Skeletal muscle satellite cell (primary cell): ENCODE measurements at regions not wholly inside any gene's neighbourhood (a gene's known extent, or its start where the extent isn't known, plus 50 kb on each side); places are given as distances from the start of the nearest gene placed in this dataset.
"Not testable (repeated sequence)": the region's sequence is repeated elsewhere in the genome, so short reads cannot be mapped to it uniquely, and the experiment has no call there.

Experiments used
- H3K27me3 ChIP-seq: 2 replicates; pipeline ENCODE4 v1.7.0; 2013; ENCODE audit warnings: low read length; ENCODE audit not compliant: control insufficient read depth, insufficient read depth
- H3K36me3 ChIP-seq: 2 replicates; pipeline ENCODE4 v1.7.0; 2013; ENCODE audit warnings: mild to moderate bottlenecking, control low read depth, low read length; ENCODE audit not compliant: insufficient read depth
- H3K4me1 ChIP-seq: 2 replicates; pipeline ENCODE4 v1.7.0; 2013; ENCODE audit warnings: low read length; ENCODE audit not compliant: control insufficient read depth, insufficient read depth
- H3K4me2 ChIP-seq: 2 replicates; pipeline ENCODE4 v1.7.0; 2013; ENCODE audit warnings: mild to moderate bottlenecking, low read length
- H3K4me3 ChIP-seq: 2 replicates; pipeline ENCODE4 v1.7.0; 2013; ENCODE audit warnings: low read length
- H3K9ac ChIP-seq: 2 replicates; pipeline ENCODE4 v1.7.0; 2013; ENCODE audit warnings: mild to moderate bottlenecking, low read depth, low read length, moderate library complexity
- H3K9me3 ChIP-seq: replicated peaks from 2 replicates; pipeline ENCODE4 v1.7.0; 2013; ENCODE audit warnings: mild to moderate bottlenecking, control low read depth, low read length

DNA sequence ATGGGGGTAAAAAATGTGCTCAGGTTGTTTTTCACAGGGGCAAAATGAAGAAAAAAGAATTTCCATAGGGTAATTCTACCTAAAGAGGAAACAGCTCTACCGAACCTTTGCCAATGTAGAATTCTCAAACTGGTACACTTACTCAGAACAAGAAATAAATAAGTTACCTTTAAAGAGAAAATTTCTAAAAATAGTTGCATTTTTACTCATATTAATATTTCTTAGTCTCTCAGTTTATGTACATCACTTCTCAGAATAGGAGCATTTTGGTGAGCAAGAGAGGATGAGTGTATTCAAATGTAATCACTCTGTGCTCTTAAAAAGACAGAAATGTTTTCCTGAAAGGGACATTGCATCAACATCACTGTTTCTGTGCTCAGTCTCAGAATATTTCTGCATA is 574.7 kb upstream of the SLC8A1 start:
- no peaks in the 10 kb centered on the region for H3K9me3 ChIP-seq
- no peak overlapping the region for H3K4me2 ChIP-seq
- no peaks in the 10 kb centered on the region for H3K4me1 ChIP-seq
- H3K9ac ChIP-seq, result no peak overlapping the region
- no peak overlapping the region for H3K4me3 ChIP-seq
- H3K27me3 ChIP-seq, result no peaks in the 10 kb centered on the region
- no peaks in the 10 kb centered on the region for H3K36me3 ChIP-seq

DNA sequence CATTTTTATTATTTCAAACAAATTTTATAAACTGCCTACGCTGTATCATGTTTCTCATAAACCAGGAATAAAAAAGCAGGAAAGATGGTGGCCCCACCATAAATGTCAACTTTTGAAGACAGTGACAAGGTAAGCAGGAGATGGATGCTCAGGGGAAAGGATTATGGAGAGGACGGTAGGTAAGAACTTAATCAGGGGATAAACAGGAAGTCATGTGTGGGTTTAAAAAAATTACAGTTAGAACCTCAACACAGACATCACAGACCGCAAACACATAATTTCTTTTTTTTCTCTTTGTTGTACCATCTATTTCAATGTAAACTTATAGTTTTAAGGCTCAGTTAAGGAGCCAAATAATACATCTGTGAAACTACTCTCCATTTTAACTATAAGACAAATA is 575.2 kb upstream of the SLC8A1 start:
- Histone ChIP-seq H3K4me2 (no peak overlapping the region), H3K36me3 (no peaks in the 10 kb centered on the region), H3K9me3 (no peaks in the 10 kb centered on the region), H3K4me3 (no peak overlapping the region), H3K9ac (no peak overlapping the region), H3K27me3 (no peaks in the 10 kb centered on the region), H3K4me1 (no peaks in the 10 kb centered on the region)

DNA sequence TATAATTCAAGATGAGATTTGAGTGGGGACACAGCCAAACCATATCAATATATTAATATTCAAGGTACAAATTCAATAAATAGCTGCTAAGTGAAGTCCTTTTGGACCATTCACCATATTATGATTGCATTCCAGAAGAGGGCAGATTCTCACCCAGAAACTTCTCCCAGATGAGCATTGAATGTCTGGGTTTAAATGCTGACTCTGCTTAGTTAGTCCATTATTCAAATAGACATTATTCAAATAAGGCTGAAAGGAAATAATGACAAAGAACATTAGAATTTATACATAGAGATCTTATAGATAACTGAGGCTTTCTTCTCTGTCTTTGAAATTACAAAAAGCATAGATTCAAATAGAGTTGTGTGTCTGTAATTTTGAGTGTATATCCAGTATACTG is 579.4 kb upstream of the SLC8A1 start:
- no peaks in the 10 kb centered on the region for H3K36me3 ChIP-seq
- no peak overlapping the region for H3K4me2 ChIP-seq
- no peaks in the 10 kb centered on the region for H3K9me3 ChIP-seq
- H3K27me3 ChIP-seq, result no peaks in the 10 kb centered on the region
- H3K4me1 ChIP-seq, result no peaks in the 10 kb centered on the region
- H3K4me3 ChIP-seq, result no peak overlapping the region
- no peak overlapping the region for H3K9ac ChIP-seq

DNA sequence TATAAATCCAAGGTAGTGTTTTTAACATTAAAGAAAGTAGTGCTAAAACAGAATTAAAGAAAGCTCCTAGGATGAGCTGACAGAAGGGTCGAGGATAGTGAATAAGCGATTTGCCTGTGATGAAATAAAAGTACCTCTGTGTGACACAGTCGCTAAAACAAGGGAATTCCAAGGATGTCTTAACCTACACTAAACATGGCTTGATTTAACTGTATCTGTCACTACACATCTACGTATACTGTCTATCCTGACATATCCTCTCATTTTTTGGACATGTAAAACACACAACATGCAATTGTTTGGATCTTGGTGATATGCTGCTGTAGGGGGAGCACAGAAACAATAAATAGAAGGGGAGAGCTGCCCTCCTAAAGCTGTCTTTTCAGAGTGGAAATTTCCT is 580.8 kb upstream of the SLC8A1 start:
- no peaks in the 10 kb centered on the region for H3K36me3 ChIP-seq
- H3K4me3 ChIP-seq, result no peak overlapping the region
- no peaks in the 10 kb centered on the region for H3K4me1 ChIP-seq
- H3K9me3 ChIP-seq, result no peaks in the 10 kb centered on the region
- H3K27me3 ChIP-seq, result no peaks in the 10 kb centered on the region
- no peak overlapping the region for H3K4me2 ChIP-seq
- no peak overlapping the region for H3K9ac ChIP-seq

DNA sequence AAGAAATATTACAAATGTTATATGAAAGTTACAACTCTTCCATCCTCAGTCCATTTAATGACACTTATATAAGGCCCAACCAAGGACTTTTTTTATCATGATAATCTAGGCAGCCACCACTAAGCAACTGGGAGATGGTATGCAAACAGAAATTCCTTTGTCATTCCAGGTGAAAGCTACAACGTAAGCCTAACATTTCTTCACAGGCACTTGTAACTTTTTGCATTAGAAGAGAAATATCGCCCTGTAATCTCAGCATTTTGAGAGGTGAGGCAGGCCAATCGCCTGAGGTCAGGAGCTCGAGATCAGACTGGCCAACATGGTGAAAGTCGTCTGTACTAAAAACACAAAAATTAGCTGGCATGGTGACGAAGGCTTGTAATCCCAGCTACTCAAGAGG is 581.2 kb upstream of the SLC8A1 start:
- no peaks in the 10 kb centered on the region for H3K9me3 ChIP-seq
- H3K4me1 ChIP-seq, result no peaks in the 10 kb centered on the region
- no peaks in the 10 kb centered on the region for H3K27me3 ChIP-seq
- H3K4me2 ChIP-seq, result no peak overlapping the region
- H3K36me3 ChIP-seq, result no peaks in the 10 kb centered on the region
- H3K9ac ChIP-seq, result no peak overlapping the region
- no peak overlapping the region for H3K4me3 ChIP-seq

DNA sequence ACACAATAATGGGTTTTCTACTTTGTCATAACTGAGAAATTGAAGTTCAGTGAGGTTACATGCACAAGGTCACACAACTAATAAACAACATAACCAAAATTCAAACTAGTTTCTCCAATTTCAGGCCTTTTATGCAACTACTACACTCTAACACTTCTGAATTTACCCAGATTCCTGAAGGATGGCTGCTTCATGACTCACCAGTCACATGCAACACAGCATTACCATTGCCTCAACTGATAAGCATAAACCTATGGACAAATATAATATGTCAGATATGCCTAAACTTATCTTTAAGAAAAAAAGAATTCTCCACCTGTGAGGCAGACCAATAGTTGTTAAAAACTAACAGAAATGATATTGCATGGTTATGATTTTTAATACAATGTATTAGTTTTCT is 586.5 kb upstream of the SLC8A1 start:
- Histone ChIP-seq H3K9me3 (no peaks in the 10 kb centered on the region), H3K27me3 (no peaks in the 10 kb centered on the region), H3K9ac (no peak overlapping the region), H3K4me1 (no peaks in the 10 kb centered on the region), H3K4me2 (no peak overlapping the region), H3K36me3 (no peaks in the 10 kb centered on the region), H3K4me3 (no peak overlapping the region)

DNA sequence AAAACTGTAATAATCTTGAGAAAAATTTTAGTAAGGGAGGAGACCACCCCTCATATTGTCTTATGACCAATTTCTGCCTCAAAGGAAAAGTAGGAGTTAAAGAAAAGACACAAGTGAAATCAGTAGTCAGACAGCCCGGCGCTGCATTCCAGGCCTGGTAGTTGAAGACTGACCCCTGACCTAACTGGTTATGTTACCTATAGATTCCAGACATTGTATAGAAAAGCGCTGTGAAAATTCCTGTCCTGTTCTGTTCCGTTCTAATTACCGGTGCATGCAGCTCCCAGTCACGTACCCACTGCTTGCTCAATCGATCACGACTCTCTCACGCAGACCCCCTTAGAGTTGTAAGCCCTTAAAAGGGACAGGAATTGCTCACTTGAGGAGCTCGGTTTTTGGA is 587.9 kb upstream of the SLC8A1 start:
- H3K9ac ChIP-seq, H3K27me3 ChIP-seq, H3K4me3 ChIP-seq, H3K4me1 ChIP-seq, H3K9me3 ChIP-seq, H3K4me2 ChIP-seq, H3K36me3 ChIP-seq: not testable (repeated sequence)

DNA sequence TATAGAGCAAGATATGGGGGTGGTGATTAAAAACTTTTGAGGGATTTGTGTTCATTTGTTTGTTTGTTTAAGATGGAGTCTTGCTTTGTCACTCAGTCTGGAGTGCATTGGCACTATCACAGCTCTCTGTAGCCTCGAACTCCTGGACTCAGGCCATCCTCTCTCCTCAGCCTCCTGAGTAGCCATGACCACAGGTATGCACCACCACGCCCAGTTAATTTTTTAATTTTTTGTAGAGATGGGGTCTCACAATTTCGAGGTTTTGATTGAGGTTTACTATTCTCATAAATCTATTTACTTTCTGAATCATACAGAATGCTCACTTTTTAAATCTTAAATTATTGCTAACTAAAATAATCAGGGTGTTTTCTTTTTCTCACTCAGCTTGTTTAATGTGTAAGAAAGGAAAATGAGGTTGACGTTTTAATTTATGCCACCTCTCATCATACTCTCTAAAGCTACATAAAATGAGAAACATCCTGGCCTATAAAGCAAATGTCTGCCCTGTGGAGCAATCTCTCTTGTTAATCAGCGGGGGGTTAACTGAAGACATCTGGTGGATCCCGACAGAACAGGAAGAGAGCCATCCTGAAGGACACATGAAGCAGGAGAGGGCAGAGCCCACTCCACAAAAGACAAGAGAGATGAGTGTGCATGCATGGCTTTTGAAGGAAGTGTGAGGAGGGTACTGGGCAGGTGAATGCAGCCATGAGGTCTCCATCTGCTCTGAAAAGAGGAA is 589.1 kb upstream of the SLC8A1 start:
- no peak overlapping the region for H3K9ac ChIP-seq
- no peaks in the 10 kb centered on the region for H3K36me3 ChIP-seq
- H3K4me2 ChIP-seq, result no peak overlapping the region
- no peaks in the 10 kb centered on the region for H3K4me1 ChIP-seq
- H3K4me3 ChIP-seq, result no peak overlapping the region
- no peaks in the 10 kb centered on the region for H3K27me3 ChIP-seq
- no peaks in the 10 kb centered on the region for H3K9me3 ChIP-seq

DNA sequence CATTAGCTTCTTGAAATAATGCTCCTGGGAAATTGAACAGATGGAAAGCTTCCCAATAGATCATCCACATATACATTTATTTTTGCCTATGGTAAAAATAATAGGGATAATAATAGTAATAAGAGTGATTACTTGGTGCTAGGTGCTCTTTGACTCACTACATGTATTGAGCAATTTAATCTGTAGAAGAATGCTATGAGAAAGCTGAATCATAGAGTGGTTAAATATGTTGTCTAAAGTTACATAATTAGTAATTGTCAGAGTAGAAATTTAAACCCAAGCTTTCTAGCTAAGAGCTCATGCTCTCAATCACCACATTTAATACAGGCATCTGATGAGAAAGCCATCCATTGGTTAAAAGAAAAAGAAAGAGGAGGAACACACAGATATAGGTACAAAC is 590.5 kb upstream of the SLC8A1 start:
- Histone ChIP-seq H3K27me3 (no peaks in the 10 kb centered on the region), H3K4me3 (no peak overlapping the region), H3K36me3 (no peaks in the 10 kb centered on the region), H3K4me2 (no peak overlapping the region), H3K4me1 (no peaks in the 10 kb centered on the region), H3K9ac (no peak overlapping the region), H3K9me3 (no peaks in the 10 kb centered on the region)

DNA sequence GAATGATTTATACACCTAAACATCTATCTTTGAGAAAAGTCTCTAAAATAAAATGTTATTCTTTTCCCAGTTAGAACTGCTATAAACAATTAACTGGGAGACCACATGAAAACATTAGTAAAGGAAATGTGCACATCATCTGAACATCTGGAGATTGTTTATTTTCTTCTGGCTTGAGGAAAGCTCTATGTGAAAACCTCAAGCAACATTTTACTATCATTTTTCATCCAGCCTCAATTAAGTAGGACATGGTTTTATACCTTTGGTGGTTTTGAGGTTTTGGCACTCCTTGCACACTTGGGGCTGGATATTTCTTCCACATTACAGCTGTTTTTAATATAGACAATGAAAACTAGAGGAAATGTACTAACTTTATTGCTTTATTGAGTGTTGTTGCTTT is 609.5 kb upstream of the SLC8A1 start:
- H3K36me3 ChIP-seq, result no peaks in the 10 kb centered on the region
- no peak overlapping the region for H3K9ac ChIP-seq
- H3K4me1 ChIP-seq, result peaks cover 4% of the 10 kb centered on the region
- no peaks in the 10 kb centered on the region for H3K9me3 ChIP-seq
- no peak overlapping the region for H3K4me3 ChIP-seq
- no peak overlapping the region for H3K4me2 ChIP-seq
- peaks cover 2% of the 10 kb centered on the region for H3K27me3 ChIP-seq

DNA sequence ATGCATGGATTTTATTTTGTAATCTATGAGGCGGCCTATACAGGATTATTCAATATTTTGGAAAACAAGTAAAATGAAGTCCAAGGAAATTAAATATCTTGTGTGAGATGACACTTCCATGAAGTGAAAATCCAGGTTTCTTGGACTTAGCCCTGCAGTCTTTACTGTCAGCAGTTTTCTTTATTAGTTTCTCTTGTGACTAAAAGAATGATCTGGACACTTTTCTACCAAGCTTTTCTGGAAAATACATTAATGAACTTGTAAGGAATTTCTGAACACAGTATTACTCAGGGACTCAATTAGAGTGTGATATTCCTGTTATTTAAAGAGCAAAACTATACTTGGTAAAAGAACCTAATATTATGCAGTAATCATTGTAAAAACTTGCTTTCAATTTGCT is 610.4 kb upstream of the SLC8A1 start:
- Histone ChIP-seq H3K9me3 (no peaks in the 10 kb centered on the region), H3K4me2 (no peak overlapping the region), H3K4me3 (no peak overlapping the region), H3K9ac (no peak overlapping the region), H3K36me3 (no peaks in the 10 kb centered on the region), H3K27me3 (peaks cover under 1% of the 10 kb centered on the region), H3K4me1 (peaks cover 6% of the 10 kb centered on the region)

DNA sequence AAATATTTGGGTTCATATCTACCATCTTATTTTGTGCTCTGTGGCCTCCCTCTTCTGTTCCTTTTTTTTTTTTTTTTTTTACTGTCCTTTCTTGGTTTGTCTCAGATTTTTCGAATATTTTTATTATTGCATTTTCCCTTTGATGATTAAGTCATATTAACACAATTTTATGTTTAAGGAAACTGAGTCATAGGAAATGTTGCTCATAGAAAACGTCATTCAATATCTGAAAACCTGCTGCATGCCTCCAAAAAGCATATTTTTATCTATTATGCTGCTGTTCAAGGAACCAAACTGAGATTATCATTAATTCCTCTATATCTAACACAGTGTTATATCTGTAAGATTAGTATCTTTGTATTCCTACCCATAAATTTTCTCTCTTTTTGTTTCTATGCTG is 614.3 kb upstream of the SLC8A1 start:
- Histone ChIP-seq H3K27me3 (no peaks in the 10 kb centered on the region), H3K9ac (no peak overlapping the region), H3K4me2 (no peak overlapping the region), H3K36me3 (no peaks in the 10 kb centered on the region), H3K4me1 (peaks cover 6% of the 10 kb centered on the region), H3K9me3 (no peaks in the 10 kb centered on the region), H3K4me3 (no peak overlapping the region)
